ENCODE measurements at regions not wholly inside any gene's neighbourhood (a gene's known extent, or its start where the extent isn't known, plus 50 kb on each side); places are given as distances from the start of the nearest gene placed in this dataset.

- Mint-ChIP-seq H3K27ac (no peak overlapping the region), H3K4me1 (peaks cover 3% of the 10 kb centered on the region; the same call in 1 of the 2 replicates), H3K4me3 (no peak overlapping the region), H3K27me3 (ENCODE audit: low read depth) (no peaks in the 10 kb centered on the region), H3K9me3 (no peaks in the 10 kb centered on the region), H3K36me3 (no peaks in the 10 kb centered on the region)
- TF ChIP-seq JAZF1 (CRISPR knock-in tag; IDR thresholded peaks at IDR 0.05) (no peak), NFYB (CRISPR knock-in tag; conservative IDR thresholded peaks at IDR 0.05; ENCODE audit: low read depth) (no peak), ELF4 (CRISPR knock-in tag; IDR thresholded peaks at IDR 0.05; ENCODE audit: low read depth) (no peak), PRDM15 (CRISPR knock-in tag; IDR thresholded peaks at IDR 0.05) (no peak), TP53 (CRISPR knock-in tag; IDR thresholded peaks at IDR 0.05) (no peak), NFE2L1 (CRISPR knock-in tag; IDR thresholded peaks at IDR 0.05) (no peak), SMAD4 (CRISPR knock-in tag; IDR thresholded peaks at IDR 0.05) (no peak), AR (CRISPR knock-in tag; IDR thresholded peaks at IDR 0.05) (no peak), OVOL2 (CRISPR knock-in tag; IDR thresholded peaks at IDR 0.05; ENCODE audit: borderline replicate concordance) (no peak), IRF1 (CRISPR knock-in tag; IDR thresholded peaks at IDR 0.05) (no peak), ZNF138 (CRISPR knock-in tag; conservative IDR thresholded peaks at IDR 0.05) (no peak), TEAD1 (CRISPR knock-in tag; IDR thresholded peaks at IDR 0.05) (no peak), GABPB1 (CRISPR knock-in tag; IDR thresholded peaks at IDR 0.05) (no peak), USF1 (CRISPR knock-in tag; IDR thresholded peaks at IDR 0.05) (no peak), JUN (CRISPR knock-in tag; IDR thresholded peaks at IDR 0.05) (no peak), ZNF512 (CRISPR knock-in tag; IDR thresholded peaks at IDR 0.05; ENCODE audit: borderline replicate concordance) (no peak), ZBTB21 (CRISPR knock-in tag; IDR thresholded peaks at IDR 0.05; ENCODE audit: borderline replicate concordance) (no peak)
- ChIA-PET POLR2A (no interaction called here), CTCF (no interaction called here)
- DNase-seq (ENCODE audit: low spot score) (no peak), ATAC-seq (no peak)
These were observed 184.7 kb upstream of the TTC14 start for GRCh38 chr3:180417241-180417640.

GRCh38 chr3:180420016-180420415 is 181.9 kb upstream of the TTC14 start:
- no peaks in the 10 kb centered on the region for H3K4me1 Mint-ChIP-seq
- ATAC-seq (no peak), DNase-seq (ENCODE audit: low spot score) (no peak)
- no peaks in the 10 kb centered on the region for H3K36me3 Mint-ChIP-seq
- H3K27me3 Mint-ChIP-seq (ENCODE audit: low read depth): no peaks in the 10 kb centered on the region
- no peak overlapping the region for H3K27ac Mint-ChIP-seq
- no peaks in the 10 kb centered on the region for H3K9me3 Mint-ChIP-seq
- no peak overlapping the region for H3K4me3 Mint-ChIP-seq
- CTCF ChIA-PET: no interaction called here
- POLR2A ChIA-PET: no interaction called here
- TF ChIP-seq NR3C1 (CRISPR knock-in tag; conservative IDR thresholded peaks at IDR 0.05; ENCODE audit: low read depth) (no peak), ATF1 (CRISPR knock-in tag; IDR thresholded peaks at IDR 0.05) (no peak), MAX (CRISPR knock-in tag; IDR thresholded peaks at IDR 0.05) (no peak), ZSCAN18 (CRISPR knock-in tag; IDR thresholded peaks at IDR 0.05) (no peak), TEAD4 (CRISPR knock-in tag; IDR thresholded peaks at IDR 0.05) (no peak), ATF6 (CRISPR knock-in tag; IDR thresholded peaks at IDR 0.05) (no peak), FOXP1 (CRISPR knock-in tag; IDR thresholded peaks at IDR 0.05; ENCODE audit: borderline replicate concordance) (no peak), ZNF423 (CRISPR knock-in tag; IDR thresholded peaks at IDR 0.05) (no peak)

Data from WTC11 (cell line).